Pancreas (tissue), 10 donors: ENCODE measurements at regions not wholly inside any gene's neighbourhood (a gene's known extent, or its start where the extent isn't known, plus 50 kb on each side); places are given as distances from the start of the nearest gene placed in this dataset.

Source experiments
- ATAC-seq, 4 donors: fragments of 200-7000 bp; cut with Tn5 transposase; one replicate each; pipeline versions ENCODE4 v1.8.0 to v1.9.1; 2020; ENCODE audit warnings: mild to moderate bottlenecking in 4 of 4, moderate library complexity in 4 of 4
- DNase-seq, 6 donors: peaks; one replicate each; pipeline ENCODE4 v3.0.0-alpha.2; 2020
- FAIRE-seq: peaks from 2 replicates; lab custom pipeline; 2012; peaks lifted over from hg19 to GRCh38; lab: Jason Lieb, UNC
- H3K27ac ChIP-seq, 4 donors: fragments of 200-600 bp; sonication (generic); 1 replicate in 3 of 4; 2 replicates in 1 of 4; pipeline versions ENCODE4 v1.5.0 to v1.8.0; 2020
- H3K27me3 ChIP-seq, 4 donors: fragments of 200-600 bp; one replicate each; pipeline ENCODE4 v1.8.0; 2021
- H3K36me3 ChIP-seq, 3 donors: fragments of 200-600 bp; sonication (generic) in 1 of 3; one replicate each; pipeline versions ENCODE4 v1.5.0 to v1.8.0; 2020 to 2021
- H3K4me1 ChIP-seq, 3 donors: fragments of 200-600 bp; one replicate each; pipeline ENCODE4 v1.8.0; 2021
- H3K4me3 ChIP-seq, 4 donors: fragments of 200-600 bp; sonication (generic) in 2 of 4; one replicate each; pipeline versions ENCODE4 v1.5.0 to v1.8.0; 2020 to 2021
- H3K9me3 ChIP-seq, 4 donors: fragments of 200-600 bp; one replicate each; pipeline ENCODE4 v1.8.0; 2021
- WGBS, 2 donors: extraction: QIAGEN DNeasy Blood & Tissue Kit; methylation state at CpG; one replicate each; pipeline ENCODE4 v1.1.7; 2013; 5-methylcytosine and 5-hydroxymethylcytosine counted together
- intact Hi-C, 3 donors: fragments of 100-400 bp; cut with DNase I; formaldehyde crosslinking; loops; one replicate each; pipeline versions ENCODE4 v1.11.1 to v1.14.2; 2022
- TF ChIP-seq, protein P1 (sequence below), 4 donors: fragments of 200-600 bp; sonication (generic) in 3 of 4; IDR thresholded peaks; one replicate each; pipeline versions ENCODE4 v1.5.0 to v1.8.0; 2021; ENCODE audit warnings: antibody characterized with exemption in 4 of 4
- donor health status: healthy with polysubstance abuse.
- donor health status: DM: no; HTN: no; CAD: no; lungs with moderate emphysema.
- donor health status: DM: no; HTN: no; CAD: no.
- donor health status: control.
- donor health status: control.
- donor health status: Bipolar disorder and iron deficiency.
- donor health status: DM: yes; HTN: yes; CAD: no.
- donor health status: DM: no; HTN: no; CAD: no.
- donor health status: DM: no; HTN: no; CAD: no.
- donor health status: DM: yes; HTN: yes; CAD: no.

GRCh38 chr4:54473798-54474197 is 184.0 kb upstream of the KIT start:
- 71 to 80% methylated on average over 6 of the region's 6 CpGs for WGBS, 2 donors
- ATAC-seq (no peak), FAIRE-seq (no peak), DNase-seq (no peak)
- Histone ChIP-seq H3K4me3 (no peak overlapping the region), H3K27ac (no peak overlapping the region), H3K9me3 (no peaks in the 10 kb centered on the region), H3K36me3 (no peaks in the 10 kb centered on the region), H3K27me3 (no peaks in the 10 kb centered on the region), H3K4me1 (no peaks in the 10 kb centered on the region)
- TF ChIP-seq, protein P1, sequence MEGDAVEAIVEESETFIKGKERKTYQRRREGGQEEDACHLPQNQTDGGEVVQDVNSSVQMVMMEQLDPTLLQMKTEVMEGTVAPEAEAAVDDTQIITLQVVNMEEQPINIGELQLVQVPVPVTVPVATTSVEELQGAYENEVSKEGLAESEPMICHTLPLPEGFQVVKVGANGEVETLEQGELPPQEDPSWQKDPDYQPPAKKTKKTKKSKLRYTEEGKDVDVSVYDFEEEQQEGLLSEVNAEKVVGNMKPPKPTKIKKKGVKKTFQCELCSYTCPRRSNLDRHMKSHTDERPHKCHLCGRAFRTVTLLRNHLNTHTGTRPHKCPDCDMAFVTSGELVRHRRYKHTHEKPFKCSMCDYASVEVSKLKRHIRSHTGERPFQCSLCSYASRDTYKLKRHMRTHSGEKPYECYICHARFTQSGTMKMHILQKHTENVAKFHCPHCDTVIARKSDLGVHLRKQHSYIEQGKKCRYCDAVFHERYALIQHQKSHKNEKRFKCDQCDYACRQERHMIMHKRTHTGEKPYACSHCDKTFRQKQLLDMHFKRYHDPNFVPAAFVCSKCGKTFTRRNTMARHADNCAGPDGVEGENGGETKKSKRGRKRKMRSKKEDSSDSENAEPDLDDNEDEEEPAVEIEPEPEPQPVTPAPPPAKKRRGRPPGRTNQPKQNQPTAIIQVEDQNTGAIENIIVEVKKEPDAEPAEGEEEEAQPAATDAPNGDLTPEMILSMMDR (IDR thresholded peaks at IDR 0.05): no peak
- intact Hi-C loops: no loop called here

DNA sequence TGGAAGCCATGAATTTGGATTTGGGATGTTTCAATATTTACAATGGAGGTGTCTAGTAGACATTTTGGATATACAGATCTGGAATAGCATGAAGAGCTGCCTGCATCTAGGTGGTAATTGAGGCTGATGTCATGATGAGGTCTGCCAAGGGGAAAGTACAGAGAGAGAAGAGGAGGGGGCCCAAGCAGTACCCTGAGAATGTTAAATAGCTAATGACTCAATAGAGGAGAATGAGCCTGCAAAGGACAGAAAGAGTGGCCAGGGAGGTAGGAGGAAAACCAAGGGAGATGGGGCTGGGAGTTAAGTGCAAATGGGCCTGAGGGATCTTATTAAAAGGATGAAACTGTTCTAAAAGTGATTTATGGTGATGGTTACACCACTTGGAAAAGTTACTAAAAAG is 182.2 kb upstream of the KIT start:
- intact Hi-C loops: no loop called here
- ATAC-seq (no peak), DNase-seq (no peak), FAIRE-seq (no peak)
- Histone ChIP-seq H3K4me3 (no peak overlapping the region), H3K9me3 (no peaks in the 10 kb centered on the region), H3K4me1 (no peaks in the 10 kb centered on the region), H3K36me3 (no peaks in the 10 kb centered on the region), H3K27me3 (no peaks in the 10 kb centered on the region), H3K27ac (no peak overlapping the region)
- TF ChIP-seq, protein P1 (IDR thresholded peaks at IDR 0.05): no peak

DNA sequence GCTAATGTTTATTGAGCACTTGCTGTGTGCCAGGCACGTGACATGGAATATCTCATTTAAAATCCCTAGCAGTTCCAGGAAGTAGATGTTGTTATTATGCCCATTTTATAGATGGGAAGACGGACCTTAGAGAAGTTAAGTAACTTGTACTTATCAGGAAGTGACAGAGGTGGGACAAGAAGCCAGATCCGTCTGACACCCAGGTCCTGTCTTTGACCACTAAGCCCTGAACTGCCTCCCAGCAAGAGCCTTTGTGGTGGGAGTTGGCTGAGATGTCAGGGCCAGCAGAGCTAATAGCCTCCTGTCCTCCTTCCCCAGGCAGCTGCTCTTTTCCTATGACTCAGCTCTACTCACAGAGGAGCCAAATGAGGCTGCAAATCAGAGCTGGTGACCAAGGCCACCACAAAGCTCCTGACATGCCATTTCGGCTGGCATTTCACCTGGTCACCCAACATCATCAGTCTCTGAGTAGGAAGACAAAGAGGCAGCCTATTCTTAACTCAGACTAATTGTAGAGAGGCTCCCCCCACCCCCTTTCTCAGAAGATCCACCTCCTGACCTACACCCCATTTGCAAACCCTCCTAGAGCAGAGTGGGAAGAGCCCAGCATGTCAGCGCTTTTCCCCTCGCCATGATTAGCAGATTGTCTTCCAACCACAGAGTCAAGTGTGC is 175.1 kb upstream of the KIT start:
- FAIRE-seq (no peak), ATAC-seq (no peak), DNase-seq (no peak)
- TF ChIP-seq, protein P1 (IDR thresholded peaks at IDR 0.05): no peak
- Histone ChIP-seq H3K27me3 (no peaks in the 10 kb centered on the region), H3K36me3 (no peaks in the 10 kb centered on the region), H3K27ac (no peak overlapping the region), H3K9me3 (no peaks in the 10 kb centered on the region), H3K4me3 (no peak overlapping the region), H3K4me1 (no peaks in the 10 kb centered on the region)
- 56 to 72% methylated on average over 6 of the region's 6 CpGs for WGBS, 2 donors
- intact Hi-C loops: no loop called here

DNA sequence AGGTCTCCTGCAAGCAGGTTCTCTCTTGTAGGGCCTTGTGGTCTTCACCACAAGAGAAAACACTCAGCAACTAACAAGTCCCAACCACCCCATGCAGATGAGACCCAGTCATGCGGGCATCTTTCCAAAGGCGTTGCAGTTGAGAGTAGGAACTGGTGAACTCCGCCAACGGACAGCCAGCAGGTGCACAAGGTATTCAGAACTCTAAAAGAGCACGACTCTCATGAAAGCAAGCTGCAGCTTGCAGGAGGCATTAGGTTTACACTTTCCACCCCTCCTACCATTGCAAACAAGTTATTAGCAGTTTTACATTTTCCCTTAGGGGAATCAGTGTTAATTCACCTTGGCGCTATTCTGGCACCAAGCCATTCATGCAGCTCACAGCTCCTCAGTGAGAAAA is 173.4 kb upstream of the KIT start:
- 72 to 79% methylated on average over 6 of the region's 6 CpGs for WGBS, 2 donors
- intact Hi-C loops: no loop called here
- DNase-seq (no peak), FAIRE-seq (no peak), ATAC-seq (no peak)
- Histone ChIP-seq H3K27me3 (no peaks in the 10 kb centered on the region), H3K27ac (no peak overlapping the region), H3K4me3 (no peak overlapping the region), H3K4me1 (no peaks in the 10 kb centered on the region), H3K36me3 (no peaks in the 10 kb centered on the region), H3K9me3 (no peaks in the 10 kb centered on the region)
- TF ChIP-seq, protein P1 (IDR thresholded peaks at IDR 0.05): no peak

- ATAC-seq: no peak
- H3K4me3 ChIP-seq: no peak overlapping the region
- WGBS, 2 donors: 70 to 81% methylated on average over 2 of the region's 2 CpGs
- H3K27me3 ChIP-seq: no peaks in the 10 kb centered on the region
- no peak for DNase-seq
- intact Hi-C loops: no loop called here
- TF ChIP-seq, protein P1 (IDR thresholded peaks at IDR 0.05): no peak
- no peaks in the 10 kb centered on the region for H3K36me3 ChIP-seq
- FAIRE-seq: no peak
- H3K27ac ChIP-seq: no peak overlapping the region
- H3K9me3 ChIP-seq: no peaks in the 10 kb centered on the region
- H3K4me1 ChIP-seq: no peaks in the 10 kb centered on the region
These were observed 170.3 kb upstream of the KIT start for GRCh38 chr4:54487491-54487890.
